ENCODE measurements at regions not wholly inside any gene's neighbourhood (a gene's known extent, or its start where the extent isn't known, plus 50 kb on each side); places are given as distances from the start of the nearest gene placed in this dataset.

DNA sequence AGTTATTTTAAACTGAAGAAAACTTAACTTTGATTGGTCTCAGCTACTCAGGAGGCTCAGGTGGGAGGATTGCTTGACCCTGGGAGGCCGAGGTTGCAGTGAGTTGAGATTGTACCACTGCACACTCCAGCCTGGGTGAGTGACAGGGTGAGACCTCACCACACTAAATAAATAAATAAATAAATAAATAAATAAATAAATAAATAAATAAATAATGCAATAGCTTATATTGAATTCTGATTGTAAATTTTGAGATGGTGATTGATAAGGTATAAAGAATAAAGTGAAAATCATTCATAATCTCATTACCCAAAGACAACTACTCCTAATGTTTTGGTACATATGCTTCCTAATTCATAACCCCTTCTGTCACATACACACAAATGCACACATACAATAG lies 58.1 kb downstream of the TUBA3C start (continued):
- no peak for TF ChIP-seq ZNF544 (tag by site-specific recombination; IDR thresholded peaks at IDR 0.05)
- TF ChIP-seq ZNF600 (tag by site-specific recombination; IDR thresholded peaks at IDR 0.05) = no peak
- no peak for TF ChIP-seq REPIN1 (tag by site-specific recombination; IDR thresholded peaks at IDR 0.05; ENCODE audit: low read depth)
- TF ChIP-seq, protein P1, sequence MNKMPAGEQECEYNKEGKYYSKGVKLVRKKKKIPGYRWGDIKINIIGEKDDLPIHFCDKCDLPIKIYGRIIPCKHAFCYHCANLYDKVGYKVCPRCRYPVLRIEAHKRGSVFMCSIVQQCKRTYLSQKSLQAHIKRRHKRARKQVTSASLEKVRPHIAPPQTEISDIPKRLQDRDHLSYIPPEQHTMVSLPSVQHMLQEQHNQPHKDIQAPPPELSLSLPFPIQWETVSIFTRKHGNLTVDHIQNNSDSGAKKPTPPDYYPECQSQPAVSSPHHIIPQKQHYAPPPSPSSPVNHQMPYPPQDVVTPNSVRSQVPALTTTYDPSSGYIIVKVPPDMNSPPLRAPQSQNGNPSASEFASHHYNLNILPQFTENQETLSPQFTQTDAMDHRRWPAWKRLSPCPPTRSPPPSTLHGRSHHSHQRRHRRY (tag by site-specific recombination; IDR thresholded peaks at IDR 0.05) = no peak
- no peak for TF ChIP-seq FEZF1 (tag by site-specific recombination; IDR thresholded peaks at IDR 0.05)
- TF ChIP-seq ZNF140 (tag by site-specific recombination; IDR thresholded peaks at IDR 0.05) = peak; percentile 43; the same call in 1 of the 2 replicates
- no peak for TF ChIP-seq ZNF610 (tag by site-specific recombination; IDR thresholded peaks at IDR 0.05; ENCODE audit: borderline replicate concordance)
- TF ChIP-seq ZNF274 (IDR thresholded peaks at IDR 0.05; ENCODE audit: low read length) = no peak
- no peak for TF ChIP-seq ZNF274 (tag by site-specific recombination; IDR thresholded peaks at IDR 0.05; ENCODE audit: borderline replicate concordance)
- TF ChIP-seq OSR2 (tag by site-specific recombination; IDR thresholded peaks at IDR 0.05) = no peak
- TF ChIP-seq ZNF19 (tag by site-specific recombination; IDR thresholded peaks at IDR 0.05; ENCODE audit: low read depth) = no peak
- peak; percentile 59 for TF ChIP-seq ZNF555 (tag by site-specific recombination; conservative IDR thresholded peaks at IDR 0.05)
- TF ChIP-seq ZBTB7A (tag by site-specific recombination; IDR thresholded peaks at IDR 0.05; ENCODE audit: low read depth) = no peak
- no peak for TF ChIP-seq ZNF664 (tag by site-specific recombination; IDR thresholded peaks at IDR 0.05)
- TF ChIP-seq ZSCAN16 (tag by site-specific recombination; IDR thresholded peaks at IDR 0.05) = no peak
- TF ChIP-seq, protein P2, sequence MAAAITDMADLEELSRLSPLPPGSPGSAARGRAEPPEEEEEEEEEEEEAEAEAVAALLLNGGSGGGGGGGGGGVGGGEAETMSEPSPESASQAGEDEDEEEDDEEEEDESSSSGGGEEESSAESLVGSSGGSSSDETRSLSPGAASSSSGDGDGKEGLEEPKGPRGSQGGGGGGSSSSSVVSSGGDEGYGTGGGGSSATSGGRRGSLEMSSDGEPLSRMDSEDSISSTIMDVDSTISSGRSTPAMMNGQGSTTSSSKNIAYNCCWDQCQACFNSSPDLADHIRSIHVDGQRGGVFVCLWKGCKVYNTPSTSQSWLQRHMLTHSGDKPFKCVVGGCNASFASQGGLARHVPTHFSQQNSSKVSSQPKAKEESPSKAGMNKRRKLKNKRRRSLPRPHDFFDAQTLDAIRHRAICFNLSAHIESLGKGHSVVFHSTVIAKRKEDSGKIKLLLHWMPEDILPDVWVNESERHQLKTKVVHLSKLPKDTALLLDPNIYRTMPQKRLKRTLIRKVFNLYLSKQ (tag by site-specific recombination; IDR thresholded peaks at IDR 0.05; ENCODE audit: borderline replicate concordance) = no peak
- 0 out of 2 replicates have a peak, but pooled peaks have one; percentile 33 for TF ChIP-seq ZNF404 (tag by site-specific recombination; IDR thresholded peaks at IDR 0.05)
- TF ChIP-seq, protein P3, sequence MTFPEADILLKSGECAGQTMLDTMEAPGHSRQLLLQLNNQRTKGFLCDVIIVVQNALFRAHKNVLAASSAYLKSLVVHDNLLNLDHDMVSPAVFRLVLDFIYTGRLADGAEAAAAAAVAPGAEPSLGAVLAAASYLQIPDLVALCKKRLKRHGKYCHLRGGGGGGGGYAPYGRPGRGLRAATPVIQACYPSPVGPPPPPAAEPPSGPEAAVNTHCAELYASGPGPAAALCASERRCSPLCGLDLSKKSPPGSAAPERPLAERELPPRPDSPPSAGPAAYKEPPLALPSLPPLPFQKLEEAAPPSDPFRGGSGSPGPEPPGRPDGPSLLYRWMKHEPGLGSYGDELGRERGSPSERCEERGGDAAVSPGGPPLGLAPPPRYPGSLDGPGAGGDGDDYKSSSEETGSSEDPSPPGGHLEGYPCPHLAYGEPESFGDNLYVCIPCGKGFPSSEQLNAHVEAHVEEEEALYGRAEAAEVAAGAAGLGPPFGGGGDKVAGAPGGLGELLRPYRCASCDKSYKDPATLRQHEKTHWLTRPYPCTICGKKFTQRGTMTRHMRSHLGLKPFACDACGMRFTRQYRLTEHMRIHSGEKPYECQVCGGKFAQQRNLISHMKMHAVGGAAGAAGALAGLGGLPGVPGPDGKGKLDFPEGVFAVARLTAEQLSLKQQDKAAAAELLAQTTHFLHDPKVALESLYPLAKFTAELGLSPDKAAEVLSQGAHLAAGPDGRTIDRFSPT (tag by site-specific recombination; IDR thresholded peaks at IDR 0.05) = no peak
- TF ChIP-seq KLF1 (tag by site-specific recombination; IDR thresholded peaks at IDR 0.05) = no peak

DNA sequence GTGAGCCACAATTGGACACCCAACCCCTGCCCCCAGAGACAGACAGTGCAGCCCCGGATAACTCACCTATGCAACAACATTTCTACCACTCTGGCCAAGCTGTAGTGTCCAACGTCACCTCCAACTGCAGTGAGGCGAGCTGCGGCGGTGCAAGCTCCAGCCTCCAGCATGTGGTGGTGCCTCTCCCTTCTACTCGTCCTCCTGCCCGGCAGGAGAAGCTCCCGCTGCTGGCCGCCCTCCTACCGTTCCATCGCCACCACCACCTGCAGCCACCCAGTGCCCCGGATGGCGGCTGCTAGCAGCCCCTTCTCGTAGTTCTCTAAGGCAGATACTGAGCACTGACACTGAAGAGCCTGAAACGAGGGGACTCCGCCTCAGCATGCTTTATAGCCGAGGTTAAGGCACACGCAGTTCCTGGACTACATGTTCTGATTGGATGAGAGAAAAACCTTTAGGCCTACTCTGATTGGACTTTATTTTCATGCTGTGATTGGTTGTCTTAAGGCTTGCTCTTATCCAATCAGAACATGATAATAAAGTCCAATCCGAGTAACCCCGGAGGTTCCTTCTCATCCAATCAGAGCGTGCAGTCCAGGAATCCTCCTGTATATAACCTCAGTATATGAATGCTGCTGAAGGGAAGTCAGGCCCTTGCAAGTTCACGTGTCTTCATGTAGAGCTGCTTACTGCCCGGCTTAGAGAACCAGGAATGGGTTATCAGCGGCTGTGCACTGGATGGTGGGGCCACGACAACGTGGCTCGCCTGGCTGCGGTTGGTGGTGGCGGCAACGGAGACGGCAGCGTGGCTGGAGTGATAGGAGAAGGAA lies 63.5 kb downstream of the TUBA3C start:
- no peaks in the 10 kb centered on the region for H3K36me3 ChIP-seq (ENCODE audit: control insufficient read depth in 2 of 2, insufficient read depth in 1 of 2, low read length in 2 of 2)
- H3K4me3 ChIP-seq (ENCODE audit: low read depth, low read length) = no peak overlapping the region
- TF ChIP-seq ZNF610 (tag by site-specific recombination; IDR thresholded peaks at IDR 0.05; ENCODE audit: borderline replicate concordance) (no peak), ZNF530 (tag by site-specific recombination; IDR thresholded peaks at IDR 0.05; ENCODE audit: low read depth) (no peak), ZNF501 (tag by site-specific recombination; IDR thresholded peaks at IDR 0.05) (no peak), GLI2 (tag by site-specific recombination; IDR thresholded peaks at IDR 0.05; ENCODE audit: borderline replicate concordance, low read depth) (no peak)
- ChIA-PET POLR2A (interaction anchor here (0.6 kb wide), 1 partner anchor 487 kb away, joined by 3 read pairs; no protein-coding TSS in a partner anchor), CTCF (no interaction called here)
- no peak overlapping the region for H3K27ac ChIP-seq (ENCODE audit: extremely low read depth, low read depth, low read length)
- no peaks in the 10 kb centered on the region for H3K4me1 ChIP-seq (ENCODE audit: control insufficient read depth, insufficient read depth, low read length)
- H3K9me3 ChIP-seq (ENCODE audit: control insufficient read depth, insufficient read depth, low read depth, low read length) = no peaks in the 10 kb centered on the region

Measured in HEK293 (cell line).